ENCODE measurements at regions not wholly inside any gene's neighbourhood (a gene's known extent, or its start where the extent isn't known, plus 50 kb on each side); places are given as distances from the start of the nearest gene placed in this dataset.
"Not testable (repeated sequence)": the region's sequence is repeated elsewhere in the genome, so short reads cannot be mapped to it uniquely, and the experiment has no call there.

DNA sequence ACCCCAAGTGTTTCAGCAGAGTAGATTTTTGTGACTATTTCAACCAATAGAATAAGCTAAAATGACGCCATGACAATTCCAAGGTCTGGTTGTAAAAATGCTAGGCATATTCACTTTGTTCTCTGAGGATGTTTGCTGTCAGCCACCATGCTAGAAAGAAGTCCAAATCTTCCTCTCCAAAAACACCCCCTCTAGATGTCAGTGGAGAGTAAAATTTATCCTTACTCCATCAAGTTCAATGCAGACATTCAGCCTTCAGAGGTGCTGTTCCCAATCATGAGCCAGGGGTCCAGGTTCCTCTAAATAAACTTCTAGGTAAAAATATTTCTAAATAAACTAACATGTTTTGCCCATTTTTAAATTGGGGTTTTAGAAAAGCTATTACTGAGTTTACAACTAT lies 395.4 kb upstream of the ADAMTS5 start:
- DNase-seq (no peak), ATAC-seq (no peak)
- no peaks in the 10 kb centered on the region for H3K36me3 ChIP-seq (ENCODE audit: insufficient read depth in 1 of 2, low read depth in 1 of 2)
- 88 to 100% (median 95%) methylated on average over 1 of the region's 1 CpG for WGBS, 3 donors
- H3K4me1 ChIP-seq, result no peaks in the 10 kb centered on the region
- intact Hi-C loops (cut with DNase I), result loop anchor here in 1 of 2 donors (10.0 kb wide), 1 partner anchor 343 kb away; no protein-coding TSS in a partner anchor
- TF ChIP-seq, protein P1, sequence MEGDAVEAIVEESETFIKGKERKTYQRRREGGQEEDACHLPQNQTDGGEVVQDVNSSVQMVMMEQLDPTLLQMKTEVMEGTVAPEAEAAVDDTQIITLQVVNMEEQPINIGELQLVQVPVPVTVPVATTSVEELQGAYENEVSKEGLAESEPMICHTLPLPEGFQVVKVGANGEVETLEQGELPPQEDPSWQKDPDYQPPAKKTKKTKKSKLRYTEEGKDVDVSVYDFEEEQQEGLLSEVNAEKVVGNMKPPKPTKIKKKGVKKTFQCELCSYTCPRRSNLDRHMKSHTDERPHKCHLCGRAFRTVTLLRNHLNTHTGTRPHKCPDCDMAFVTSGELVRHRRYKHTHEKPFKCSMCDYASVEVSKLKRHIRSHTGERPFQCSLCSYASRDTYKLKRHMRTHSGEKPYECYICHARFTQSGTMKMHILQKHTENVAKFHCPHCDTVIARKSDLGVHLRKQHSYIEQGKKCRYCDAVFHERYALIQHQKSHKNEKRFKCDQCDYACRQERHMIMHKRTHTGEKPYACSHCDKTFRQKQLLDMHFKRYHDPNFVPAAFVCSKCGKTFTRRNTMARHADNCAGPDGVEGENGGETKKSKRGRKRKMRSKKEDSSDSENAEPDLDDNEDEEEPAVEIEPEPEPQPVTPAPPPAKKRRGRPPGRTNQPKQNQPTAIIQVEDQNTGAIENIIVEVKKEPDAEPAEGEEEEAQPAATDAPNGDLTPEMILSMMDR (IDR thresholded peaks at IDR 0.05), result no peak
- no peak overlapping the region for H3K4me3 ChIP-seq
- no peak overlapping the region for H3K27ac ChIP-seq
- no peaks in the 10 kb centered on the region for H3K9me3 ChIP-seq
- no peaks in the 10 kb centered on the region for H3K27me3 ChIP-seq (ENCODE audit: insufficient read depth in 3 of 3, low read length in 2 of 3)

DNA sequence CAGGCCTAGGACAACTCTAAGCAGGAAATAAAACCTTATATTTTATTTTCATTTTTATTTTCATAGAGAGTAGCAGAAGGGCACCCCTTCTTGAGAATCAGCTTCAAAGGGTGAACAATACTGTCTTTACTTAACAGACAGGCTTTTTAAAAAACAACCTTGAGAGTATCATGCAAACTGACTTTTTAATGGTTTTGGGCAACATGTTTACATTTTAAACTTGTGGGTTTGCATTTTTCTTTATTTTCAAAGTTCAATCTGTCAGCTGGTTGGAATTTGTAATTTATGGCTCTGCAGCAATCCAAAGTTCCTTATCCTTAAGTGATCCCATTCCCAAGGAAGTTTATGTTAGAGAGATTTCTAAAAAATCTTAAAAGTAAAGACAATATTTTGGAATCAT lies 392.3 kb upstream of the ADAMTS5 start:
- Histone ChIP-seq H3K27ac (no peak overlapping the region), H3K9me3 (no peaks in the 10 kb centered on the region), H3K4me1 (no peaks in the 10 kb centered on the region), H3K4me3 (no peak overlapping the region), H3K36me3 (ENCODE audit: insufficient read depth in 1 of 2, low read depth in 1 of 2) (no peaks in the 10 kb centered on the region), H3K27me3 (ENCODE audit: insufficient read depth in 3 of 3, low read length in 2 of 3) (no peaks in the 10 kb centered on the region)
- DNase-seq (no peak), ATAC-seq (no peak)
- intact Hi-C loops (cut with DNase I), result no loop called here
- TF ChIP-seq, protein P1 (IDR thresholded peaks at IDR 0.05), result no peak

- TF ChIP-seq, protein P1 (IDR thresholded peaks at IDR 0.05), result no peak
- no peak overlapping the region for H3K4me3 ChIP-seq
- DNase-seq (no peak), ATAC-seq (no peak)
- no peaks in the 10 kb centered on the region for H3K27me3 ChIP-seq (ENCODE audit: insufficient read depth in 3 of 3, low read length in 2 of 3)
- intact Hi-C loops (cut with DNase I), result no loop called here
- no peak overlapping the region for H3K27ac ChIP-seq
- H3K4me1 ChIP-seq, result no peaks in the 10 kb centered on the region
- H3K9me3 ChIP-seq, result no peaks in the 10 kb centered on the region
- no peaks in the 10 kb centered on the region for H3K36me3 ChIP-seq (ENCODE audit: insufficient read depth in 1 of 2, low read depth in 1 of 2)
These were observed 386.0 kb upstream of the ADAMTS5 start for GRCh38 chr21:27352885-27353284.

GRCh38 chr21:27346041-27346448 lies 379.2 kb upstream of the ADAMTS5 start:
- no peaks in the 10 kb centered on the region for H3K36me3 ChIP-seq (ENCODE audit: insufficient read depth in 1 of 2, low read depth in 1 of 2)
- H3K4me3 ChIP-seq, result no peak overlapping the region
- no peaks in the 10 kb centered on the region for H3K4me1 ChIP-seq
- WGBS, 3 donors, result 66 to 84% (median 72%) methylated on average over 2 of the region's 2 CpGs
- ATAC-seq (no peak), DNase-seq (no peak)
- TF ChIP-seq, protein P1 (IDR thresholded peaks at IDR 0.05), result no peak
- no peaks in the 10 kb centered on the region for H3K27me3 ChIP-seq (ENCODE audit: insufficient read depth in 3 of 3, low read length in 2 of 3)
- H3K27ac ChIP-seq, result no peak overlapping the region
- intact Hi-C loops (cut with DNase I), result no loop called here
- H3K9me3 ChIP-seq, result no peaks in the 10 kb centered on the region

- Histone ChIP-seq H3K36me3 (ENCODE audit: insufficient read depth in 1 of 2, low read depth in 1 of 2) (no peaks in the 10 kb centered on the region), H3K4me3 (no peak overlapping the region), H3K4me1 (no peaks in the 10 kb centered on the region), H3K27ac (no peak overlapping the region), H3K9me3 (no peaks in the 10 kb centered on the region), H3K27me3 (ENCODE audit: insufficient read depth in 3 of 3, low read length in 2 of 3) (no peaks in the 10 kb centered on the region)
- WGBS, 3 donors, result 70 to 75% (median 71%) methylated on average over 5 of the region's 5 CpGs
- ATAC-seq (no peak), DNase-seq (no peak)
- TF ChIP-seq, protein P1 (IDR thresholded peaks at IDR 0.05), result no peak
- intact Hi-C loops (cut with DNase I), result no loop called here
These were observed 373.0 kb upstream of the ADAMTS5 start for GRCh38 chr21:27339902-27340301.

DNA sequence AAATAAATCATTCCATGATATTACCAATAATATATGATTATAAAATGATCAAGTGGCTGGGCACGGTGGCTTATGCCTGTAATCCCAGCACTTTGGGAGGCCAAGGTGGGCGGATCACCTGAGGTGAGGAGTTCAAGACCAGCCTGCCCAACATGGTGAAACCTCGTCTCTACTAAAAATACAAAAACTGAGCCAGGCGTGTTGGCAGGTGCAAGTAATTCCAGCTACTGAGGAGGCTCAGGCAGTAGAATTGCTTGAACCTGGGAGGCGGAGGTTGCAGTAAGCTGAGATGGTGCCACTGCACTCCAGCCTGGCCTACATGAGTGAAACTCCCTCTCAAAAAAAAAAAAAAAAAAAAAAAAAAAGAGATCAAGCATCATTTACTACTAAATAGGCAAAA lies 371.1 kb upstream of the ADAMTS5 start:
- not testable (repeated sequence) for H3K36me3 ChIP-seq (ENCODE audit: insufficient read depth in 1 of 2, low read depth in 1 of 2)

More for the DNA sequence above, 371.1 kb upstream of the ADAMTS5 start:
- WGBS, 3 donors, result 84 to 91% (median 89%) methylated on average over 5 of the region's 5 CpGs
- H3K4me3 ChIP-seq; DNase-seq; H3K27me3 ChIP-seq (ENCODE audit: insufficient read depth in 3 of 3, low read length in 2 of 3); ATAC-seq; H3K4me1 ChIP-seq; H3K27ac ChIP-seq; H3K9me3 ChIP-seq; intact Hi-C loops (cut with DNase I): not testable (repeated sequence)

Measured in psoas muscle (tissue), 7 donors.